ENCODE measurements at regions not wholly inside any gene's neighbourhood (a gene's known extent, or its start where the extent isn't known, plus 50 kb on each side); places are given as distances from the start of the nearest gene placed in this dataset.

DNA sequence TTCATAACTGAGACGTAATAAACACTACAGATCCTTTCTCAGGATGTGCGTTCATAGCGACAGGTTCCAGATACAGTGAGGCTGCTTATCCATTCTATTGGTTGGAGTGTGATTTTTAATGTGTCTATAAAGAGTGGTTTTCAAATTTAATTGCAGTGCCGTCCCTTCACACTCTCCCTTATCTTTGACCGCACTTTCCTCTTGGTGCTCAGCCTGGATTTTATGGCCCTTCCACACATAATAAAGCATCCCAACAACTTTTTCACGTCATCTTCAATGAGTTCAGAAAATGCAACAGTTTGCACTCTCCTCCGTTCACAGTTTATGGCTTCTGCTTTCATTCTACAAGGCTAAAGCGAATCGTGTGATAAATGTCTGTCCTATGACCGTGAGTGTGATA is 1209.9 kb downstream of the BCL11B start:
- no peak for TF ChIP-seq ZFX (IDR thresholded peaks at IDR 0.05; ENCODE audit: borderline replicate concordance)
- TF ChIP-seq, protein P1, sequence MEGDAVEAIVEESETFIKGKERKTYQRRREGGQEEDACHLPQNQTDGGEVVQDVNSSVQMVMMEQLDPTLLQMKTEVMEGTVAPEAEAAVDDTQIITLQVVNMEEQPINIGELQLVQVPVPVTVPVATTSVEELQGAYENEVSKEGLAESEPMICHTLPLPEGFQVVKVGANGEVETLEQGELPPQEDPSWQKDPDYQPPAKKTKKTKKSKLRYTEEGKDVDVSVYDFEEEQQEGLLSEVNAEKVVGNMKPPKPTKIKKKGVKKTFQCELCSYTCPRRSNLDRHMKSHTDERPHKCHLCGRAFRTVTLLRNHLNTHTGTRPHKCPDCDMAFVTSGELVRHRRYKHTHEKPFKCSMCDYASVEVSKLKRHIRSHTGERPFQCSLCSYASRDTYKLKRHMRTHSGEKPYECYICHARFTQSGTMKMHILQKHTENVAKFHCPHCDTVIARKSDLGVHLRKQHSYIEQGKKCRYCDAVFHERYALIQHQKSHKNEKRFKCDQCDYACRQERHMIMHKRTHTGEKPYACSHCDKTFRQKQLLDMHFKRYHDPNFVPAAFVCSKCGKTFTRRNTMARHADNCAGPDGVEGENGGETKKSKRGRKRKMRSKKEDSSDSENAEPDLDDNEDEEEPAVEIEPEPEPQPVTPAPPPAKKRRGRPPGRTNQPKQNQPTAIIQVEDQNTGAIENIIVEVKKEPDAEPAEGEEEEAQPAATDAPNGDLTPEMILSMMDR (IDR thresholded peaks at IDR 0.05), result no peak
- no peak overlapping the region for H3K27ac ChIP-seq

DNA sequence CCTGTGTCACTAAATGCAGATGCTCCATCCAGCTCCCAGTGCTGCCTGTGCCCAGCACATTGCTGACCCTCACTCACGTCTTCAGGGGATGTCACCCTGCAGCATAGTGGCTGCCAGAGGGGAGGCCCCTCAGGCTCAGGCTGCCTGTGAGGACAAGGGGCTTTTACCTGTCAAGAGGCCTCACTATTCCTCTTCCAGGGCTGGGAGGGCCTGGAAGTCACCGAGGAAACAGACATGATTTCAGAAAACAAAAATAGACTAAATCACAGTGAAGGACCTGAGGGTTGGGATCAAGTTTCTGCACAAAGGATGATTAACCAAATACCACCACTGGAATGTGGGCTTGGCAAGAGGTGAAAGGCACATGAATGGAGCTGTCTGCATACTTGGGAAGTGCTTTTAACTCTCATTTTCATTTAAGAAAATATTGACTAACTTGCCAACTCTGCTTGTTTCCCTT is 1202.3 kb downstream of the BCL11B start:
- no peak for TF ChIP-seq ZFX (IDR thresholded peaks at IDR 0.05; ENCODE audit: borderline replicate concordance)
- TF ChIP-seq, protein P1 (IDR thresholded peaks at IDR 0.05), result no peak
- no peak overlapping the region for H3K27ac ChIP-seq

DNA sequence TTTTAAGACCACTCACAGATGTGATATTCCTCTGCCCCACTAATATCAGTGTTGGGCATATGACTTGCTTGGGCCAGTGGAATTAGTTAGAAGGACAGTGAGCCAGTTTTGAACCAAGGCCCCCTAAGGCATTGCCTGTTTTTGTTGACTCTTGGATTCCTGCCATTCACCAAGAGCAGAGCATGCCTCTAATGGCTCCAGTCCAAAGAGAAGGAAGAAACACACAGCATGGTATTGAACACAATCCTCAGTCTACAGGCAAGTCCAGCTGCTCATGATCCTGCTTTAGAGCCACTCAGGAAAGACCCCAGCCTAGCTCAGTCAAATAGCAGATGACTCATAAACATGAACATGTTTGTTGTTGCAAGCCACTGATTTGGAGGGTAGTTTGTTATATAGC is 1201.5 kb downstream of the BCL11B start:
- H3K27ac ChIP-seq, result no peak overlapping the region
- no peak for TF ChIP-seq ZFX (IDR thresholded peaks at IDR 0.05; ENCODE audit: borderline replicate concordance)
- TF ChIP-seq, protein P1 (IDR thresholded peaks at IDR 0.05), result no peak

DNA sequence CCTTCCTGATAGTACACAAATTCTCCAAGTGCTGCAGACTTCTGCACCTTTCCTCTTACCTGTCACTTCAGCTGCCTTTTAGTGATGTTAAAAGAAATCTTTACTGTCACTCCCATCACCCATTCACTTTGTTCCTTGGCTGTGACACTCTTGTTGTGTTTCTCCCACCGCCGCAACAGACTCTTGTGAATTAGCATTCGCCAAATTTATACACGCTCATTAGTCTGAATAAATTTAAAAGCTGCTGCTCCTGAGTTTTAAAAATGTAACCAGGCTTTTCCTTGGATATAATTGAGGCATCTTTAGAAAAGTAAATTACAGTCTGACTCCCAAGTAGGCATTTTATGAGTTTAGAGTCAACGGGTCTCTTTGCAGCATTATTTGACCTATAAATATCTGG is 1197.9 kb downstream of the BCL11B start:
- no peak for TF ChIP-seq ZFX (IDR thresholded peaks at IDR 0.05; ENCODE audit: borderline replicate concordance)
- no peak overlapping the region for H3K27ac ChIP-seq

DNA sequence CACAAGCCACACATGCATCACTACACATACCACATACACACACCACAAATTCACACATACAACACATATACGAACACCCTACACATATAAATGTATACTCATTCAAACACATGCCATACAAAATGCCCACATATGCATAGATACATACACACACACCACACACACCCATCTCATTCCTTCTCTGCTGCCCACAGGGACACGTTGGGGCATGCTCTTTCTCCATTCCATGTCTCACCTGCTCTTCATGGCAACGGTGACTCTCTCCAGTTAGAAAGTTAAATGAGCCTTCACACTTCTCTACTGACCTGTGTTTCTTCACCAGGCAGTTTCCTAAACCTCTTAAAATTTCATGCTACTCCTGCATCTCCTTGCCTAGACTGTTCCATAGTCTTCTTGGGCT is 1194.8 kb downstream of the BCL11B start:
- H3K27ac ChIP-seq, result no peak overlapping the region
- TF ChIP-seq, protein P1 (IDR thresholded peaks at IDR 0.05), result no peak
- TF ChIP-seq ZFX (IDR thresholded peaks at IDR 0.05; ENCODE audit: borderline replicate concordance), result no peak

DNA sequence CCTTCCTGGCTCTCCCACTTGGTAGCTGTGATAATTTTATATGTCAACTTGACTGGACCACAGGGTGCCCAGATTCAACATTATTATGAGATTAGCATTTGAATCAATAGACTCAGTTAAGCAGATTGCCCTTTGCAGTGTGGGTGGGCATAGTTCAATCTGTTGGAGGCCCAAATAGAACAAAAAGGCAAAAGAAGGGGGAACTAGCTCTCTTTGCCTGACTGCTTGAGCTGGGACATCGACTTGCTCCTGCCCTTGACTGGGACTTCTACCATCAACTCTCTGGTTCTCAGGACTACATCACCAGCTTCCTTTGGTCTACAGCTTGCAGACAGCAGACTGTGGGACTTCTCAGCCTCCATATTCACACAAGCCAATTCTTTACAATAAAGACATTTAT is 1189.2 kb downstream of the BCL11B start:
- TF ChIP-seq ZFX (IDR thresholded peaks at IDR 0.05; ENCODE audit: borderline replicate concordance), result no peak
- TF ChIP-seq, protein P1 (IDR thresholded peaks at IDR 0.05), result no peak
- no peak overlapping the region for H3K27ac ChIP-seq

DNA sequence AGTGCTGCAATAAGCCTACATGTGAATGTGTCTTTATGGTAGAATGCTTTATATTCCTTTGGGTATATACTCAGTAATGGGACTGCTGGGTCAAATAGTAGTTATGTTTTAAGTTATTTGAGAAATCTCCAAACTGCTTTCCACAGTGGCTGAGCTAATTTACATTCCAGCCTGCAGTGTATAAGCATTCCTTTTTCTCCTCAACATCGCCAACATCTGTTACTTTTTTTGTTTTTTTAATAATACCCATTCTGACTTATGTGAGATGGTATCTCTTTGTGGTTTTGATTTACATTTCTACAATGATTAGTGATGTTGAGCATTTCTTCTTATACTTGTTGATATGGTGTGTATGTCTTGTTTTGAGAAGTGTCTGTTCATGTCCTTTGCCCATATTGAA is 1186.2 kb downstream of the BCL11B start:
- H3K27ac ChIP-seq, result no peak overlapping the region
- TF ChIP-seq, protein P1 (IDR thresholded peaks at IDR 0.05), result no peak
- TF ChIP-seq ZFX (IDR thresholded peaks at IDR 0.05; ENCODE audit: borderline replicate concordance), result no peak

DNA sequence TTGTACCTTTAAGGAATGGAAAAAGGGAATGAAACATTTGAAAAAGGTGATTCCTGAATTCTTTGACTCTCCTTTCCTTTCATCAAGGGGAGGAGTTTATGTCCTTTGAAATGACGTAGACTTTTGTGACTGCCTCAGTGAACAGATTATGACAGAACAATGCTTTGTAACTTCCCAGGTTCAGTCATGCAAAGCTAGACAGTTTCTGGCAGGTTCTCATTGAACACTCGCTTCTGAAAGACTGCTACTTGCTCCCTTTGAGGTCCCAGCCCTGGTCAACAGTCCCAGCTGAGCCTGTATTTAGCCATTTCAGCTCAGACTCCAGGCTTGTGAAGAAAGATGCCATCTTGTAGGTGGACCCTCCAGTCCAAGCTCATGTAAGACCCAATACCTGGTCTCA is 1178.9 kb downstream of the BCL11B start:
- H3K27ac ChIP-seq, result no peak overlapping the region
- TF ChIP-seq, protein P1 (IDR thresholded peaks at IDR 0.05), result no peak
